ENCODE measurements at regions not wholly inside any gene's neighbourhood (a gene's known extent, or its start where the extent isn't known, plus 50 kb on each side); places are given as distances from the start of the nearest gene placed in this dataset.

DNA sequence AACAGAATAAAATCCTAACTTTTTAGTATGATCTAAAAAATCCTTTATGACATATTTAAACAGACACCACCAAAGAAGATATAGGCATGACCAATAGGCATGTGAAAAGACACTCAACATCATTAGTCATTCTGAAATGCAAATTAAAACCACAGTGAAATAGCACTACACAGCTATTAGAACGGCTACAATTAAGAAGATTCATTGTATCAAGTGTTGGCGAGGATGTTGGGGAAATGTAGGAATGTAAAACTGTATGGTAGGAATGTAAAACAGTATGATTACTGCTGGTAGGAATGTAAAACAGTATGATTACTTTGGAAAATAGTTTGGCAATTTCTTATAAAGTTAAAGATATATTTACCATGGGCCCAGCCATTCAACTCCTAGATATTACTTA, 253.3 kb upstream of the TCF4 start:
- TF ChIP-seq, protein P1, sequence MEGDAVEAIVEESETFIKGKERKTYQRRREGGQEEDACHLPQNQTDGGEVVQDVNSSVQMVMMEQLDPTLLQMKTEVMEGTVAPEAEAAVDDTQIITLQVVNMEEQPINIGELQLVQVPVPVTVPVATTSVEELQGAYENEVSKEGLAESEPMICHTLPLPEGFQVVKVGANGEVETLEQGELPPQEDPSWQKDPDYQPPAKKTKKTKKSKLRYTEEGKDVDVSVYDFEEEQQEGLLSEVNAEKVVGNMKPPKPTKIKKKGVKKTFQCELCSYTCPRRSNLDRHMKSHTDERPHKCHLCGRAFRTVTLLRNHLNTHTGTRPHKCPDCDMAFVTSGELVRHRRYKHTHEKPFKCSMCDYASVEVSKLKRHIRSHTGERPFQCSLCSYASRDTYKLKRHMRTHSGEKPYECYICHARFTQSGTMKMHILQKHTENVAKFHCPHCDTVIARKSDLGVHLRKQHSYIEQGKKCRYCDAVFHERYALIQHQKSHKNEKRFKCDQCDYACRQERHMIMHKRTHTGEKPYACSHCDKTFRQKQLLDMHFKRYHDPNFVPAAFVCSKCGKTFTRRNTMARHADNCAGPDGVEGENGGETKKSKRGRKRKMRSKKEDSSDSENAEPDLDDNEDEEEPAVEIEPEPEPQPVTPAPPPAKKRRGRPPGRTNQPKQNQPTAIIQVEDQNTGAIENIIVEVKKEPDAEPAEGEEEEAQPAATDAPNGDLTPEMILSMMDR (IDR thresholded peaks at IDR 0.05): no peak
- Histone ChIP-seq H3K27ac (ENCODE audit: low read length) (no peak overlapping the region), H3K9me3 (ENCODE audit: control insufficient read depth, insufficient read depth, low read length) (no peaks in the 10 kb centered on the region), H3K4me1 (ENCODE audit: control insufficient read depth, insufficient read depth, low read length) (no peaks in the 10 kb centered on the region), H3K4me3 (ENCODE audit: low read length) (no peak overlapping the region), H3K27me3 (ENCODE audit: control insufficient read depth, insufficient read depth, low read length) (no peaks in the 10 kb centered on the region), H3K36me3 (ENCODE audit: control insufficient read depth, insufficient read depth, low read length) (no peaks in the 10 kb centered on the region)
- 93% methylated on average over 2 of the region's 2 CpGs for WGBS (ENCODE audit: insufficient coverage)
- Mint-ChIP-seq H3K36me3 (no peaks in the 10 kb centered on the region), H3K4me3 (no peak overlapping the region), H3K9me3 (peaks cover 2 to 10% of the 10 kb centered on the region in 2 donors), H3K27me3 (ENCODE audit: low read depth in 2 of 2) (no peaks in the 10 kb centered on the region), H3K4me1 (no peaks in the 10 kb centered on the region), H3K27ac (no peak overlapping the region)
- ATAC-seq: no peak
- no peak for DNase-seq
- intact Hi-C loops (cut with micrococcal nuclease): no loop called here

DNA sequence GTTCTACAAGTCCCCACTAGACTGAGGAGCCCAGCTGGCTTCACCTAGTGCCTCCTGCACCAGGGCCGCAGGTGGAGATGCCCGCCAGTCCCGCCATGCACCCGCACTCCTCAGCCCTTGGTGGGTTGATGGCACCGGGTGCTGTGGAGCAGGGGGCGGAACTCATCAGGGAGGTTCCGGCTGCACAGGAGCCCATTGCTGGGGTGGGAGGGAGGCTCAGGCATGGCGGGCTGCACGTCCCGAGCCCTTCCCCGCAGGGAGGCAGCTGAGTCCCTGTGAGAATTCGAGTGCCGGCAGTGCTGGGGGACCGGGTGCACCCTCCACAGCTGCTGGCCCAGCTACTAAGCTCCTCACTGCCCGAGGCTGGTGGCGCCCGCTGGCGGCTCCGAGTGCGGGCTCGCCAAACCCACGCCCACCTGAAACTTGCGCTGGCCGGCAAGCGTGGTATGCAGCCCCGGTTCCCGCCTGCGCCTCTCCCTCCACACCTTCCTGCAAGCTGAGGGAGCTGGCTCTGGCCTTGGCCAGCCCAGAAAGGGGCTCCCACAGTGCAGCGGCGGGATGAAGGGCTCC, 252.7 kb upstream of the TCF4 start:
- no peaks in the 10 kb centered on the region for H3K4me1 ChIP-seq (ENCODE audit: control insufficient read depth, insufficient read depth, low read length)
- ATAC-seq: no peak
- H3K4me1 Mint-ChIP-seq: no peaks in the 10 kb centered on the region
- H3K27me3 Mint-ChIP-seq (ENCODE audit: low read depth in 2 of 2): no peaks in the 10 kb centered on the region
- DNase-seq: no peak
- WGBS (ENCODE audit: insufficient coverage): 88% methylated on average over 30 of the region's 30 CpGs
- no peak overlapping the region for H3K4me3 ChIP-seq (ENCODE audit: low read length)
- peaks cover 2 to 10% of the 10 kb centered on the region in 2 donors for H3K9me3 Mint-ChIP-seq
- H3K27ac Mint-ChIP-seq: no peak overlapping the region
- no peaks in the 10 kb centered on the region for H3K27me3 ChIP-seq (ENCODE audit: control insufficient read depth, insufficient read depth, low read length)
- H3K36me3 ChIP-seq (ENCODE audit: control insufficient read depth, insufficient read depth, low read length): no peaks in the 10 kb centered on the region
- TF ChIP-seq, protein P1 (IDR thresholded peaks at IDR 0.05): no peak
- no peaks in the 10 kb centered on the region for H3K9me3 ChIP-seq (ENCODE audit: control insufficient read depth, insufficient read depth, low read length)
- intact Hi-C loops (cut with micrococcal nuclease): no loop called here
- H3K36me3 Mint-ChIP-seq: no peaks in the 10 kb centered on the region
- H3K4me3 Mint-ChIP-seq: no peak overlapping the region
- no peak overlapping the region for H3K27ac ChIP-seq (ENCODE audit: low read length)

DNA sequence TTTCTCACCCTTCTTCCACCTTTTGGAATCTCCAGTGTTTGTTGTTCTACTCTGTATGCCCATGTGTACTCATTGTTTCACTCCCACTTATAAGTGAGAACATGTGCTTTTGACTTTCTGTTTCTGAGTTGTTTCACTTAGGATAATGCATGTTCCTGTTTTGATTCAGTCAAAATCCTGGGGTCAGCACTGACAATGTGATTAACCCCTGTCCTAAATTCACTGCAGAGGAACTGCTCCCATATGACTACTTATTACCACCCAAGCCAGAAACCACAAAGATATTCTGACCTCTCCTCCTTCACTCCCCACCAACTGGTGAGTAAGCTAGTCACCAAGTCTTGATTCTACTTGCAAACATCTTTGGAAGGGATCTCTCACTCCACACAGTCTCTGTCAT, 251.4 kb upstream of the TCF4 start:
- TF ChIP-seq, protein P1 (IDR thresholded peaks at IDR 0.05): no peak
- no peak overlapping the region for H3K4me3 ChIP-seq (ENCODE audit: low read length)
- H3K36me3 Mint-ChIP-seq: no peaks in the 10 kb centered on the region
- ATAC-seq (no peak), DNase-seq (no peak)
- H3K27me3 ChIP-seq (ENCODE audit: control insufficient read depth, insufficient read depth, low read length): no peaks in the 10 kb centered on the region
- H3K27ac Mint-ChIP-seq: no peak overlapping the region
- no peaks in the 10 kb centered on the region for H3K4me1 Mint-ChIP-seq
- H3K36me3 ChIP-seq (ENCODE audit: control insufficient read depth, insufficient read depth, low read length): no peaks in the 10 kb centered on the region
- no peaks in the 10 kb centered on the region for H3K4me1 ChIP-seq (ENCODE audit: control insufficient read depth, insufficient read depth, low read length)
- no peaks in the 10 kb centered on the region for H3K9me3 ChIP-seq (ENCODE audit: control insufficient read depth, insufficient read depth, low read length)
- intact Hi-C loops (cut with micrococcal nuclease): no loop called here
- no peak overlapping the region for H3K4me3 Mint-ChIP-seq
- H3K9me3 Mint-ChIP-seq: peaks cover 3 to 10% of the 10 kb centered on the region in 2 donors
- H3K27ac ChIP-seq (ENCODE audit: low read length): no peak overlapping the region
- H3K27me3 Mint-ChIP-seq (ENCODE audit: low read depth in 2 of 2): no peaks in the 10 kb centered on the region

DNA sequence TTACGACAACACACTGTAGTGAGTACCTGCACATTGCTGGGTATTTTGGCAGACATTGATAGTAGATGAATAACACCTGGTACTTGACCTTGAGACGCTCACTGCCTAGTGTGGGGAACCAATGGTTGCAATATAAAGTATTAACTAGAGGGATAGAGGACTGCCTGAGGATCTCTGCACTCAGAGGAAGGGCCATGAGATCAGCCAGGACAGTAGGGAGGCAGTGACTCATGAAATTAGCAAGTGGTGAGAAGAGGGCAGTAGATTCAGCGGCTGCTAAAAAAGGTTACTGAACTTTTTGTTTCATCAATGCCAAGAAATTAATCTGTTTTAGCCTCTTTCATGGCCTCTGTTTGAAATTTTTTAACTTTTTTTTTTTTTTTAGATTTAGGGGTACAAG, 250.8 kb upstream of the TCF4 start:
- Mint-ChIP-seq H3K27me3 (ENCODE audit: low read depth in 2 of 2) (no peaks in the 10 kb centered on the region), H3K27ac (no peak overlapping the region), H3K4me1 (no peaks in the 10 kb centered on the region), H3K4me3 (no peak overlapping the region), H3K36me3 (no peaks in the 10 kb centered on the region), H3K9me3 (peaks cover 3 to 10% of the 10 kb centered on the region in 2 donors)
- H3K4me3 ChIP-seq (ENCODE audit: low read length): no peak overlapping the region
- H3K27ac ChIP-seq (ENCODE audit: low read length): no peak overlapping the region
- DNase-seq: no peak
- TF ChIP-seq, protein P1 (IDR thresholded peaks at IDR 0.05): no peak
- H3K4me1 ChIP-seq (ENCODE audit: control insufficient read depth, insufficient read depth, low read length): no peaks in the 10 kb centered on the region
- intact Hi-C loops (cut with micrococcal nuclease): no loop called here
- 82% methylated on average over 3 of the region's 3 CpGs for WGBS (ENCODE audit: insufficient coverage)
- H3K36me3 ChIP-seq (ENCODE audit: control insufficient read depth, insufficient read depth, low read length): no peaks in the 10 kb centered on the region
- H3K27me3 ChIP-seq (ENCODE audit: control insufficient read depth, insufficient read depth, low read length): no peaks in the 10 kb centered on the region
- no peaks in the 10 kb centered on the region for H3K9me3 ChIP-seq (ENCODE audit: control insufficient read depth, insufficient read depth, low read length)
- no peak for ATAC-seq
